ENCODE measurements at regions not wholly inside any gene's neighbourhood (a gene's known extent, or its start where the extent isn't known, plus 50 kb on each side); places are given as distances from the start of the nearest gene placed in this dataset.

- TF ChIP-seq CTCF (IDR thresholded peaks at IDR 0.05; ENCODE audit: low read depth, low read length): no peak
- no peak for DNase-seq (ENCODE audit: extremely low read depth, low read depth)
Observed at GRCh38 chr13:58056426-58056825, 424.9 kb downstream of the PCDH17 start.

- DNase-seq (ENCODE audit: extremely low read depth, low read depth): no peak
- no peak for TF ChIP-seq CTCF (IDR thresholded peaks at IDR 0.05; ENCODE audit: low read depth, low read length)
Observed at GRCh38 chr13:58059624-58060023, 428.1 kb downstream of the PCDH17 start.

- no peak for TF ChIP-seq CTCF (IDR thresholded peaks at IDR 0.05; ENCODE audit: low read depth, low read length)
- DNase-seq (ENCODE audit: extremely low read depth, low read depth): no peak
Observed at GRCh38 chr13:58080806-58081205, 449.3 kb downstream of the PCDH17 start.

- no peak for DNase-seq (ENCODE audit: extremely low read depth, low read depth)
- no peak for TF ChIP-seq CTCF (IDR thresholded peaks at IDR 0.05; ENCODE audit: low read depth, low read length)
Observed at GRCh38 chr13:58081301-58081820, 449.8 kb downstream of the PCDH17 start.

GRCh38 chr13:58083064-58083463, 451.5 kb downstream of the PCDH17 start:
- no peak for DNase-seq (ENCODE audit: extremely low read depth, low read depth)
- no peak for TF ChIP-seq CTCF (IDR thresholded peaks at IDR 0.05; ENCODE audit: low read depth, low read length)

GRCh38 chr13:58085274-58085673, 453.7 kb downstream of the PCDH17 start:
- DNase-seq (ENCODE audit: extremely low read depth, low read depth): no peak
- no peak for TF ChIP-seq CTCF (IDR thresholded peaks at IDR 0.05; ENCODE audit: low read depth, low read length)

GRCh38 chr13:58085819-58086218, 454.3 kb downstream of the PCDH17 start:
- DNase-seq (ENCODE audit: extremely low read depth, low read depth): no peak
- no peak for TF ChIP-seq CTCF (IDR thresholded peaks at IDR 0.05; ENCODE audit: low read depth, low read length)

Data from AG09319 (cell line).